Fibroblast of lung (primary cell): ENCODE measurements at regions not wholly inside any gene's neighbourhood (a gene's known extent, or its start where the extent isn't known, plus 50 kb on each side); places are given as distances from the start of the nearest gene placed in this dataset.
A peak's percentile ranks its signal among the peaks of the same experiment; 100 is the strongest.

Experiments
- DNase-seq, 2 donors: peaks; one replicate each; pipeline versions ENCODE4 v3.0.0 to v3.0.0-alpha.2; 2010; ENCODE audit warnings: low read depth in 2 of 2
- H2AFZ ChIP-seq: 2 replicates; pipeline ENCODE4 v1.5.1; 2012; ENCODE audit warnings: low read length, control low read depth, inconsistent platforms
- H3K27ac ChIP-seq: 2 replicates; pipeline ENCODE4 v1.5.1; 2011; ENCODE audit warnings: low read length, control low read depth; ENCODE audit not compliant: insufficient read depth
- H3K27me3 ChIP-seq: 2 replicates; pipeline ENCODE4 v1.5.1; 2011; ENCODE audit warnings: mild to moderate bottlenecking, low read length; ENCODE audit not compliant: control insufficient read depth, insufficient read depth
- H3K36me3 ChIP-seq: 2 replicates; pipeline ENCODE4 v1.5.1; 2011; ENCODE audit warnings: low read length; ENCODE audit not compliant: control insufficient read depth, insufficient read depth
- H3K4me1 ChIP-seq: 2 replicates; pipeline ENCODE4 v1.5.1; 2011; ENCODE audit warnings: low read length; ENCODE audit not compliant: control insufficient read depth, insufficient read depth; ENCODE audit errors: extremely low read depth
- H3K4me2 ChIP-seq: 2 replicates; pipeline ENCODE4 v1.5.1; 2011; ENCODE audit warnings: low read length, control low read depth; ENCODE audit not compliant: insufficient read depth; ENCODE audit errors: extremely low read depth
- H3K4me3 ChIP-seq, 4 experiments: fragments of 200-600 bp in 1 of 4; sonication (generic) in 1 of 4; replicated peaks in 1 of 4; 2 replicates each; pipeline ENCODE4 v1.5.1; 2011 to 2016; ENCODE audit warnings: low read length in 4 of 4, low read depth in 3 of 4, mild to moderate bottlenecking in 3 of 4, control low read depth in 2 of 4, inconsistent platforms in 1 of 4, mixed read lengths in 1 of 4; ENCODE audit not compliant: insufficient read depth in 1 of 4; ENCODE audit errors: control extremely low read depth in 1 of 4
- H3K79me2 ChIP-seq: 2 replicates; pipeline ENCODE4 v1.5.1; 2012; ENCODE audit warnings: mild to moderate bottlenecking, low read length, inconsistent platforms; ENCODE audit not compliant: control insufficient read depth, insufficient read depth
- H3K9ac ChIP-seq: 2 replicates; pipeline ENCODE4 v1.5.1; 2011; ENCODE audit warnings: mild to moderate bottlenecking, low read length, control low read depth; ENCODE audit not compliant: insufficient read depth
- H3K9me3 ChIP-seq: 2 replicates; pipeline ENCODE4 v1.5.1; 2012; ENCODE audit warnings: low read depth, low read length; ENCODE audit not compliant: control insufficient read depth, insufficient read depth
- H4K20me1 ChIP-seq: 2 replicates; pipeline ENCODE4 v1.5.1; 2011; ENCODE audit warnings: low read length; ENCODE audit not compliant: control insufficient read depth, insufficient read depth; ENCODE audit errors: extremely low read depth
- EZH2 ChIP-seq: IDR thresholded peaks from 2 replicates; pipeline ENCODE4 v1.5.1; 2012; ENCODE audit warnings: low read length, control low read depth, mild to moderate bottlenecking; ENCODE audit errors: missing control alignments
- TF ChIP-seq, protein P1 (sequence below), 2 donors: IDR thresholded peaks in 1 of 2; conservative IDR thresholded peaks in 1 of 2; 1 replicate in 1 of 2; 2 replicates in 1 of 2; pipeline ENCODE4 v1.5.1; 2011 to 2012; ENCODE audit warnings: low read length in 2 of 2, control low read depth in 1 of 2, inconsistent platforms in 1 of 2, low read depth in 1 of 2, mild to moderate bottlenecking in 1 of 2

GRCh38 chr4:176540814-176541213 lies 221.0 kb downstream of the SPCS3 start:
- no peak overlapping the region for H3K27ac ChIP-seq

GRCh38 chr4:176545872-176546271 lies 226.1 kb downstream of the SPCS3 start:
- no peak overlapping the region for H2AFZ ChIP-seq
- peak; percentile 40 to 54 for DNase-seq
- no peaks in the 10 kb centered on the region for H4K20me1 ChIP-seq
- no peak overlapping the region for H3K9ac ChIP-seq
- no peaks in the 10 kb centered on the region for H3K27me3 ChIP-seq
- H3K4me1 ChIP-seq: peaks cover 19% of the 10 kb centered on the region
- H3K27ac ChIP-seq: no peak overlapping the region
- no peak overlapping the region for H3K4me2 ChIP-seq
- H3K9me3 ChIP-seq: no peaks in the 10 kb centered on the region
- no peak for TF ChIP-seq EZH2
- TF ChIP-seq, protein P1, sequence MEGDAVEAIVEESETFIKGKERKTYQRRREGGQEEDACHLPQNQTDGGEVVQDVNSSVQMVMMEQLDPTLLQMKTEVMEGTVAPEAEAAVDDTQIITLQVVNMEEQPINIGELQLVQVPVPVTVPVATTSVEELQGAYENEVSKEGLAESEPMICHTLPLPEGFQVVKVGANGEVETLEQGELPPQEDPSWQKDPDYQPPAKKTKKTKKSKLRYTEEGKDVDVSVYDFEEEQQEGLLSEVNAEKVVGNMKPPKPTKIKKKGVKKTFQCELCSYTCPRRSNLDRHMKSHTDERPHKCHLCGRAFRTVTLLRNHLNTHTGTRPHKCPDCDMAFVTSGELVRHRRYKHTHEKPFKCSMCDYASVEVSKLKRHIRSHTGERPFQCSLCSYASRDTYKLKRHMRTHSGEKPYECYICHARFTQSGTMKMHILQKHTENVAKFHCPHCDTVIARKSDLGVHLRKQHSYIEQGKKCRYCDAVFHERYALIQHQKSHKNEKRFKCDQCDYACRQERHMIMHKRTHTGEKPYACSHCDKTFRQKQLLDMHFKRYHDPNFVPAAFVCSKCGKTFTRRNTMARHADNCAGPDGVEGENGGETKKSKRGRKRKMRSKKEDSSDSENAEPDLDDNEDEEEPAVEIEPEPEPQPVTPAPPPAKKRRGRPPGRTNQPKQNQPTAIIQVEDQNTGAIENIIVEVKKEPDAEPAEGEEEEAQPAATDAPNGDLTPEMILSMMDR (conservative IDR thresholded peaks at IDR 0.05 in 1 of 2, IDR thresholded peaks at IDR 0.05 in 1 of 2; ENCODE audit: low read depth in 1 of 2, low read length in 2 of 2): no peak
- no peak overlapping the region for H3K4me3 ChIP-seq
- no peaks in the 10 kb centered on the region for H3K36me3 ChIP-seq
- H3K79me2 ChIP-seq: no peaks in the 10 kb centered on the region

More at GRCh38 chr4:176540814-176541213, 221.0 kb downstream of the SPCS3 start:
- H3K4me2 ChIP-seq: no peak overlapping the region
- no peak overlapping the region for H2AFZ ChIP-seq
- TF ChIP-seq EZH2: no peak
- TF ChIP-seq, protein P1 (conservative IDR thresholded peaks at IDR 0.05 in 1 of 2, IDR thresholded peaks at IDR 0.05 in 1 of 2; ENCODE audit: low read depth in 1 of 2, low read length in 2 of 2): no peak
- H4K20me1 ChIP-seq: no peaks in the 10 kb centered on the region
- no peaks in the 10 kb centered on the region for H3K27me3 ChIP-seq
- no peaks in the 10 kb centered on the region for H3K4me1 ChIP-seq
- no peaks in the 10 kb centered on the region for H3K9me3 ChIP-seq
- DNase-seq: peak in 1 of 2 donors; percentile 58
- no peaks in the 10 kb centered on the region for H3K36me3 ChIP-seq
- H3K4me3 ChIP-seq: no peak overlapping the region
- no peak overlapping the region for H3K9ac ChIP-seq
- no peaks in the 10 kb centered on the region for H3K79me2 ChIP-seq

GRCh38 chr4:176546975-176547374 lies 227.2 kb downstream of the SPCS3 start:
- no peak overlapping the region for H3K9ac ChIP-seq
- H3K27ac ChIP-seq: no peak overlapping the region
- H2AFZ ChIP-seq: no peak overlapping the region
- H3K79me2 ChIP-seq: no peaks in the 10 kb centered on the region
- no peaks in the 10 kb centered on the region for H4K20me1 ChIP-seq
- peak; percentile 87 to 96 for DNase-seq
- H3K27me3 ChIP-seq: no peaks in the 10 kb centered on the region
- peaks cover 19% of the 10 kb centered on the region for H3K4me1 ChIP-seq
- H3K4me3 ChIP-seq: no peak overlapping the region
- no peaks in the 10 kb centered on the region for H3K9me3 ChIP-seq
- H3K4me2 ChIP-seq: peak overlapping the region; percentile 48
- TF ChIP-seq, protein P1 (conservative IDR thresholded peaks at IDR 0.05 in 1 of 2, IDR thresholded peaks at IDR 0.05 in 1 of 2; ENCODE audit: low read depth in 1 of 2, low read length in 2 of 2): no peak
- no peak for TF ChIP-seq EZH2
- H3K36me3 ChIP-seq: no peaks in the 10 kb centered on the region
